Spinal cord (tissue), 9 donors: ENCODE measurements at regions not wholly inside any gene's neighbourhood (a gene's known extent, or its start where the extent isn't known, plus 50 kb on each side); places are given as distances from the start of the nearest gene placed in this dataset.
"Not testable (repeated sequence)": the region's sequence is repeated elsewhere in the genome, so short reads cannot be mapped to it uniquely, and the experiment has no call there.

ENCODE experiments used
- DNase-seq, 6 donors: peaks; one replicate each; pipeline versions ENCODE4 v3.0.0 to v3.0.0-alpha.2; 2013 to 2015; ENCODE audit warnings: low spot score in 6 of 6, low read depth in 4 of 6
- H3K27ac ChIP-seq: one replicate; pipeline ENCODE4 v1.5.1; 2013; ENCODE audit warnings: low read depth, low read length, control low read depth
- H3K27me3 ChIP-seq: one replicate; pipeline ENCODE4 v1.6.1; 2013; ENCODE audit warnings: low read length; ENCODE audit not compliant: control insufficient read depth, insufficient read depth
- H3K36me3 ChIP-seq: one replicate; pipeline ENCODE4 v1.6.1; 2013; ENCODE audit warnings: low read length; ENCODE audit not compliant: control insufficient read depth, insufficient read depth
- H3K4me1 ChIP-seq: one replicate; pipeline ENCODE4 v1.6.1; 2013; ENCODE audit warnings: low read length; ENCODE audit not compliant: control insufficient read depth, insufficient read depth
- H3K4me3 ChIP-seq: one replicate; pipeline ENCODE4 v1.5.1; 2013; ENCODE audit warnings: low read depth, low read length, control low read depth
- H3K9me3 ChIP-seq: one replicate; pipeline ENCODE4 v1.6.1; 2013; ENCODE audit warnings: low read length; ENCODE audit not compliant: control insufficient read depth, insufficient read depth
- WGBS: methylation state at CpG from one replicate; pipeline ENCODE4 v1.1.5; 2013; ENCODE audit warnings: missing lambda C conversion rate; ENCODE audit not compliant: insufficient coverage; 5-methylcytosine and 5-hydroxymethylcytosine counted together
- donor health status: healthy.

DNA sequence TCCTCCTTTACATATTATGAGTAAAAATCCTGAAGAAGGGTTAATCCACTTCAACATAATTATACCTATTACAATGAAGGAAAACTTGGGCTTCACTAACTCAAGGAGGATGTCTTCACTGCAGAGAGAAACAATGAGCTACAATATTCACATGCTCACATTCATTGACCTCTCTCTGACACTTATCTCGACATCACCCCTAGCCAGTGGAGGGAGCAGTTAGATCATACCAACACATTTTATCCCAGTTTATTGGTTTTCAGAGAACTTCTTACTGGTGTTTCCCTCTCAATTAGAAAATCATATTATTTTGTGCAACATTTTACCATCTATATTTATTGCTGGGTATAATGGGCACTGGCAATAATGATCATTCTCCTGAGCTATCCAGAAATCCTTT, 646.5 kb downstream of the TENT5A start:
- no peaks in the 10 kb centered on the region for H3K36me3 ChIP-seq
- DNase-seq = no peak
- WGBS = no CpG with 5 or more reads among the region's 1 CpG

DNA sequence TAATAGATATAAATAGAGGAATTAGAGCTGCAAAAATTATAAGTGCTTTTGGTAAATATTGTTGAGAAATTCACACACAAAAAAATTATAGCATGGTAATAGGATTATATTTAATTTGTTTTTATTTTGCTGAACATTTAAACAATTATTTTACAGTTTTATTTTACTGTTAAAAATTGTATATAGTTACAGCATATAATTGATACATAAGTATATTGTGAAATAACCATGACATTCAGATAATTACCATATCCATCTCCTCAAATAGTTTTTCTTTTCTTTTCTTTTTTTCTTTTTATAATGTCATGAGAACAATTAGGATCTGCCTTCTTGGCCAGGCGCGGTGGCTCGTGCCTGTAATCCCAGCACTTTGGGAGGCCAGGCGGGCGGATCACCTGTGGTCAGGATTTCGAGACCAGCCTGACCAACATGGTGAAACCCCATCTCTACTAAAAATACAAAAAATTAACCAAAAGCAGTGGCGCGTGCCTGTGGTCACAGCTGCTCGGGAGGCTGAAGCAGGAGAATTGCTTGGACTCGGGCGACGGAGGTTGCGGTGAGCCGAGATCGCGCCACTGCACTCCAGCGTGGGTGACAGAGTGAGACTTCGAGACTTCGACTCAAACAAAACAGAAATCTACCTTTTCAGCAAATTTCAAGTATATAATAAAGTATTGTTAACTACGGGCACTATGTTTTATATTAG, 654.2 kb downstream of the TENT5A start:
- Histone ChIP-seq H3K9me3 (no peaks in the 10 kb centered on the region), H3K27ac (no peak overlapping the region), H3K36me3 (no peaks in the 10 kb centered on the region), H3K27me3 (no peaks in the 10 kb centered on the region), H3K4me1 (no peaks in the 10 kb centered on the region), H3K4me3 (no peak overlapping the region)
- DNase-seq = no peak
- 98% methylated on average over 13 of the region's 20 CpGs for WGBS

More for the DNA sequence above, 646.5 kb downstream of the TENT5A start:
- Histone ChIP-seq H3K27me3 (no peaks in the 10 kb centered on the region), H3K4me3 (no peak overlapping the region), H3K27ac (no peak overlapping the region), H3K4me1 (no peaks in the 10 kb centered on the region), H3K9me3 (no peaks in the 10 kb centered on the region)

DNA sequence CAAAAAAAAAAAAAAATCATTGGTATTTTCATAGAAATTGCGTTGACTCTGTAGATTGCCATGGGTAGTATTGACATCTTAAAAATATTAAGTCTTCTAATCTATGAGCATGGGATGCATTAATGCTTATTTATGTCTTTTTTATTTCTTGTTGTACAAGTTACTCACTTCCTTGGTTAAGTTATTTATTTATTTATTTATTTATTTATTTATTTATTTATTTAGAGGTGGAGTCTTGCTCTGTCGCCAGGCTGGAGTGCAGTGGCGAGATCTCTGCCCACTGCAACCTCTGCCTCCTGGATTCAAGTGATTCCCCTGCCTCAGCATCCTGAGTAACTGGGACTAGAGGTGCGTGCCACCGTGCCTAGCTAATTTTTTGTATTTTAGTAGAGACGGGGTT, 656.0 kb downstream of the TENT5A start:
- H3K36me3 ChIP-seq, H3K4me3 ChIP-seq, DNase-seq, H3K9me3 ChIP-seq, H3K27ac ChIP-seq, H3K27me3 ChIP-seq, H3K4me1 ChIP-seq: not testable (repeated sequence)
- WGBS = 100% methylated on average over 4 of the region's 6 CpGs

DNA sequence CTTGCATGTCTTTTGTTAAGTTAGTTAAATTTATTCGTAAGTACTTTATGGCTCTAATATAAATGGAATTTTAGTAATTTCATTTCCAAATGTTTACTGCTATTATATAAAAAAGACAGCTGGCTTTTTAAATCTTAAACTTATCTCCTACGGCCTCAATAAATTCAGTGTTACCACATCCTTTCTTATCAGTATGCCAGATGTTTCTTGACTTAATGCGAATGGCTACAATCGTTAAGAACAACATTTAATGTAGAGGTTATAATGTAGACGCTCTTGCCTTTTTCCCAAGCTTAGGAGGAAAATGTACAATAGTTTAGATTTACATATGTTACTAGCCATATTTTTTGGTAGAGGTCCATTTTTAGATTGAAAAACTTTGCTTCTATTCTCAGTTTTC, 659.4 kb downstream of the TENT5A start:
- DNase-seq = no peak
- H3K36me3 ChIP-seq = no peaks in the 10 kb centered on the region
- no peak overlapping the region for H3K4me3 ChIP-seq
- H3K27me3 ChIP-seq = no peaks in the 10 kb centered on the region
- H3K4me1 ChIP-seq = no peaks in the 10 kb centered on the region
- no peak overlapping the region for H3K27ac ChIP-seq
- WGBS = no CpG with 5 or more reads among the region's 5 CpGs
- H3K9me3 ChIP-seq = no peaks in the 10 kb centered on the region

DNA sequence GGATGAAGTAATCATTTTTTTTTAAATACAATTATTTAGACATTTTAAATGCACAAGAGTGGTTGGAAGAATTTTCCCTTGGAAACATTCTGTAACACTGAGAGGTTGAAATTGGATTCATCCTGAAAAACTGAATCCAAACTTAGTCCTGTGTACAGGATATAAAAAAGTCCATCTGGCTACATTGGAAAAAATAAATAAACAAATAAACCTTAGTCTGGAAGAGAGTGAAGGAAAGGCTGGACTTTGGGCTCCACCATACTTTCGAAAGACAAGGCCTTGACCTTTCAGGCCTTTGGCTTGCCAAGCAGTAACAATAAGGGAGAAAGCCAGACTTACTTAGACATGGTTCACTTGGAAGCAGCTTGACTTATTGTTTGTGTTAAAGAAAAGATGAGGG, 664.3 kb downstream of the TENT5A start:
- H3K27ac ChIP-seq = no peak overlapping the region
- DNase-seq = no peak
- H3K4me1 ChIP-seq = no peaks in the 10 kb centered on the region
- no peak overlapping the region for H3K4me3 ChIP-seq
- H3K27me3 ChIP-seq = no peaks in the 10 kb centered on the region
- no peaks in the 10 kb centered on the region for H3K9me3 ChIP-seq
- H3K36me3 ChIP-seq = no peaks in the 10 kb centered on the region
- 71% methylated on average over 1 of the region's 1 CpG for WGBS

DNA sequence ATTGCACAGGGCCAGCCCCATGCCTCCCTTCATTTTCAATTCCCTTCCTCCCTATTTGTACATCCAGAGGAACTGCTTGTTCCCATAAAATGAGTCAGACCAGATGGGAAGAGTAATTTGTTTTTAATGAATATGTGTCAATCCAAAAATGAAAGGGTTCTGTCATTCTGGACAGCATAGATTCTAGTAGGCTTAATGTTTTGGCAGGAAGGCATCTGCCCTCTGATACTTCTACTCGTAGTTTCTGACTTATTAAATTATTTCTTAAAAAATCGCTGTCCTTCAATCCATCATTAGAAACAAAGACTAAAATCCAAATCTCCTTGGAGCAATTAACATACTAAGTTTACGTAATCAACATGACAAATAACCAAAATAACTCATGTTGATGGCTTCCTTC, 665.5 kb downstream of the TENT5A start:
- WGBS = 90% methylated on average over 2 of the region's 3 CpGs
- H3K4me3 ChIP-seq = no peak overlapping the region
- H3K27me3 ChIP-seq = no peaks in the 10 kb centered on the region
- no peaks in the 10 kb centered on the region for H3K36me3 ChIP-seq
- H3K4me1 ChIP-seq = no peaks in the 10 kb centered on the region
- H3K27ac ChIP-seq = no peak overlapping the region
- DNase-seq = peak in 1 of 6 donors; percentile 4
- no peaks in the 10 kb centered on the region for H3K9me3 ChIP-seq

DNA sequence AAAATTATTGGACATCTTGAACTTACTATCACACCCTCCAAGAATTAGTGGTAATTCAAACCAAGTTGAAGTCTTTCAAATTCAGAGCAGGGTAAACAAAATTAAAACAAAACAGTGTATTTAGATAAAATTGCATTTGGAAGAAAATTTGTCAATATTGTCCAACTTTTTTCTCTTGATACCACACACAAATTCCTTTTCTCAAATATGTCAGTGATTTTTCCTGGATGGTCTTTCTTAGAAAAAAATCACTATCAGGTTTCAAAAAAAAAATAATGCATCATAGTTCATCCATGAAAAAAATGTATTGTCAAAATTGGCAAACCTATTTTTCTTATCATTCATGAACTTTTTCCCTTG, 667.1 kb downstream of the TENT5A start:
- Histone ChIP-seq H3K4me1 (no peaks in the 10 kb centered on the region), H3K27ac (no peak overlapping the region), H3K36me3 (no peaks in the 10 kb centered on the region), H3K27me3 (no peaks in the 10 kb centered on the region), H3K4me3 (no peak overlapping the region), H3K9me3 (no peaks in the 10 kb centered on the region)
- no peak for DNase-seq

DNA sequence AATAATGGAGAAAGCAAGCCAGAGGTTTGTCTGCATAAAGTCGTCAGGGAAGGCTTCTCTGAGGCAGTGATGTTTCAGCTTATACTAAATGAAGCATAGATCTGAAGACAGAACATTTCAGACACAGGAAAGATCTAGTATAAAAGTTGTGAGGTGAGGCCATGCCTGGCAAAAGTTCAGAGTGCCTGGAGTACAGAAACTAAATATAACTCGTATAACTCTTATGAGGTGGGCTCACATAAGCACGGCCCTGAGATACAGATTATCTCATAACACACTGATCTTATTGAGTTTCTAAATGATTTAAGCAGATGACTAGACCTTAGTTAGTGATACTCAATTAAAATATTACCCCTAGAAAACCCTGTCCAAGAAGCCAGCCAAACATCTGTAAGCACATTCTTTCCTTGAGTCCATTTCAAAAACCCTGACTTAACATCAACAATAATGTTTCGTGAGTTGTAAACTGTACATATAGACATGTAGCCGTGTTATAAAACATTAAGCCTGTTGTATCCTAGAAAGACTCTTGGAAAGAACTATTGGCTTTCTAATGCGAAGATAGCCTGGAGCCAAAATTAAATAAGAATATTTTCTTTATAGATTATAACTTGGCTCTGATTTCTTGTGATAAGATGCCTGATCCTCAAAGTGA, 667.6 kb downstream of the TENT5A start:
- no peak overlapping the region for H3K27ac ChIP-seq

DNA sequence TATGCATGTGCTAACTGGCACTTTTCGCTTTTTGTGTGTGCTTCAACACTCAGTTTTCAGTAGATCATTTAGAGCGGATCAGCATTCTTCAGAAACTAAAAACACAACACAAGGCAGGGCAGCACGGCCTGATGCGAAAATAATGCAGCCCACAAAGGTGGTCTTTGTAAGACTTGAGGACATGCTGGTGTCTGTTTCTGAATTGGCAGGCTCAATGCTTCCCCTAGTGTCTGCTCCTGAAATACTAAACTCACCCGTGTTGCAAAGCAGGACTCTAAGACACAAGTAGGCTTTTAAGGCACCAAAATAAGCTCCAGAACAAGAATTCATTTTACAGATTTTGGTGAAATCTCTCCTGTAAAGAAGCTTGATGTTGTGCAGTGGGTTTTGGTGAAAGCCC, 676.5 kb downstream of the TENT5A start:
- no peak overlapping the region for H3K4me3 ChIP-seq
- no peaks in the 10 kb centered on the region for H3K4me1 ChIP-seq
- peak overlapping the region; percentile 19 for H3K27ac ChIP-seq
- no peaks in the 10 kb centered on the region for H3K9me3 ChIP-seq
- no peaks in the 10 kb centered on the region for H3K36me3 ChIP-seq
- no peaks in the 10 kb centered on the region for H3K27me3 ChIP-seq
- peak in 5 of 6 donors; percentile 17 to 86 (median 43) for DNase-seq
- no CpG with 5 or more reads among the region's 5 CpGs for WGBS

More for the DNA sequence above, 667.6 kb downstream of the TENT5A start:
- 83% methylated on average over 1 of the region's 6 CpGs for WGBS
- H3K4me3 ChIP-seq = no peak overlapping the region
- no peaks in the 10 kb centered on the region for H3K4me1 ChIP-seq
- no peak for DNase-seq
- no peaks in the 10 kb centered on the region for H3K36me3 ChIP-seq
- H3K27me3 ChIP-seq = no peaks in the 10 kb centered on the region
- no peaks in the 10 kb centered on the region for H3K9me3 ChIP-seq

DNA sequence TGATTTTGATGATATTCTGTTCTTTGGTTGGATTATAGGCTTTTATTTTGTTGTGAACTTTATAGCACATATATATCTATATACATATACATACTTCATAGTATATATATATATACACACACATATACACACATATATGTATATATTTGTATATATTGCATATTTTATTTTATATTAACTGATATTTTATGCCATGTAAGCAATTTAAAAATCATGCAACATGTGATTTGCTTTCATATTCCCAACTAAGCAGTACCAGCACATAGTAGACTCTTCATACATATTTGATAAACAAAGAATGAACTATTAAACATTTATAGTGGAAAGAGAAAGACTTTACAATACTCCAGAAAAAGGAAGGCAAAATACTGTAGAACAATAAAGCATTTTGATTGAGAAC, 679.2 kb downstream of the TENT5A start:
- H3K4me1 ChIP-seq = no peaks in the 10 kb centered on the region
- H3K27me3 ChIP-seq = no peaks in the 10 kb centered on the region
- H3K9me3 ChIP-seq = no peaks in the 10 kb centered on the region
- no peak overlapping the region for H3K27ac ChIP-seq
- H3K4me3 ChIP-seq = no peak overlapping the region
- DNase-seq = no peak
- H3K36me3 ChIP-seq = no peaks in the 10 kb centered on the region
